Omental fat pad (tissue), 3 donors: ENCODE measurements at regions not wholly inside any gene's neighbourhood (a gene's known extent, or its start where the extent isn't known, plus 50 kb on each side); places are given as distances from the start of the nearest gene placed in this dataset.

Source experiments
- ATAC-seq: fragments of 150-250 bp; one replicate; pipeline ENCODE4 v1.9.1; 2016; ENCODE audit warnings: mild to moderate bottlenecking, moderate library complexity; ENCODE audit not compliant: low FRiP score
- DNase-seq: peaks from one replicate; pipeline ENCODE4 v3.0.0-alpha.2; 2019; ENCODE audit warnings: low spot score
- CTCF ChIP-seq, 3 donors: fragments of 450-650 bp; IDR thresholded peaks; one replicate each; pipeline ENCODE4 v1.5.1; 2016 to 2017; ENCODE audit warnings: antibody characterized with exemption in 3 of 3, mild to moderate bottlenecking in 3 of 3, moderate library complexity in 2 of 3

- no peak for ATAC-seq
- no peak for TF ChIP-seq CTCF (IDR thresholded peaks at IDR 0.05)
These were observed 59.4 kb upstream of the TMC3 start for GRCh38 chr15:81433462-81433861.

GRCh38 chr15:81432179-81432578 lies 58.2 kb upstream of the TMC3 start:
- DNase-seq (no peak), ATAC-seq (no peak)
- no peak for TF ChIP-seq CTCF (IDR thresholded peaks at IDR 0.05)

More at GRCh38 chr15:81433462-81433861, 59.4 kb upstream of the TMC3 start:
- no peak for DNase-seq

GRCh38 chr15:81427176-81427575 lies 53.2 kb upstream of the TMC3 start:
- no peak for TF ChIP-seq CTCF (IDR thresholded peaks at IDR 0.05)
- ATAC-seq = no peak
- no peak for DNase-seq

- no peak for TF ChIP-seq CTCF (IDR thresholded peaks at IDR 0.05)
- DNase-seq (no peak), ATAC-seq (no peak)
These were observed 51.9 kb upstream of the TMC3 start for GRCh38 chr15:81425905-81426304.
